Umbilical cord (tissue), 1 donor: ENCODE measurements at regions not wholly inside any gene's neighbourhood (a gene's known extent, or its start where the extent isn't known, plus 50 kb on each side); places are given as distances from the start of the nearest gene placed in this dataset.

Experiments used
- DNase-seq: peaks from one replicate; pipeline ENCODE4 v3.0.0-alpha.2; 2015; ENCODE audit warnings: low spot score

DNA sequence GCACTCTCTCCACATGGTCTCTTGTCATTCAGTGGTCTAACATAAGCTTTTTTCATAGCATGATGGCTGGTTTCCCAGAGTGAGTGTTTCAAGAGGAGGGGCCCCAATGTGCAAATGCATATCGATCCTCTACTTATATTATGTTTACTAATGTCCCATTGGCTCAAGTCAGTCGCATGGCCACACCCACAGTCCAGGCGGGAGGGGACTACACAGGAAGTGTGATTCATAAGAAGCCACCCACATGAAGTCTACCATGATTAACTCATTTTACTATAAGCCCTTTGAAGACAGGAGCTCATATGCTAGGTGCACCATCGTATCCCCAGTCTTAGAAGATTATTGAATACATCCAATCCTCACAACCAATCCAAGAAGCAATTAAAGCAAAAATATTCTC lies 89.5 kb upstream of the ISX start:
- DNase-seq = no peak

- no peak for DNase-seq
Observed at GRCh38 chr22:34976886-34977285, 89.1 kb upstream of the ISX start.

- DNase-seq = no peak
Observed at GRCh38 chr22:34986523-34986922, 79.4 kb upstream of the ISX start.

GRCh38 chr22:34992672-34993071 lies 73.3 kb upstream of the ISX start:
- no peak for DNase-seq

GRCh38 chr22:34993548-34993947 lies 72.4 kb upstream of the ISX start:
- DNase-seq = no peak

GRCh38 chr22:34997633-34998299 lies 68.2 kb upstream of the ISX start:
- peak; percentile 61 for DNase-seq

DNA sequence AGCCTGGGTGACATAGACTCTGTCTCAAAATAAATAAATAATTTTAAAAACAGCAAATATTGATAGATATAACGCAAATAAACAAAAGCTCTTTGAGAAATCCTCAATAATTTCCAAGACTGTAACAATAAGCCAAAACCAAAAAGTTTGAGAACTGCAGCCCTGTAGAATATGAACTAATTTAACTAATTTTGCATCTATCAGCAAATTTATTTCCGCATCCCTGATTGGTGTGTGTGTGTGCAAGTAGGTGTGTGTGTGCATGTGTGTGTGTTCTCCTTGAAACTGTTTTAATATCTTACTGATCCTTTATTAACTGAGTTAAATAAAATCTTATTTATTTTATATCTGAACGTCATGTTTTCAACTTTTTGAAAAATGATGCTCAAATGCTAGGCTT lies 67.0 kb upstream of the ISX start:
- DNase-seq = no peak

DNA sequence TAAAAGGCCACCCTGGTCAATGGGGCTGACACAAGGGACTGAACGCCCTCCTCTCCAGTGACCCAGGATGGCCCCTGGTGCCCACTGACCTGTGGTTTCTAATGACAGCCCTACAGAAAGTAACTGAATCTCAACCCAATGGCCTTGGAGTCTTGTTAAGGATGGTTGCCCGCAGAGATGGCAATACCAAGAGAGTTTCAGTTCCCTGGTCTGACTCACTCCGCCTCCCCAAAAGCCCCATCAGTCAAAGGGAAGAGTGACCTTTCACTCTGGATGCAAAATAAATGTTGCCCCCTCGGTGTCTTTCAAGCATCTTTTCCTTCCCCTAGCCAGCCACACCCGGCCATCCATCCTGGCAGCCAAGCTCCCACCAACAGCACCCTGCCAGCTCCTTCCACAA lies 57.7 kb upstream of the ISX start:
- DNase-seq = no peak

DNA sequence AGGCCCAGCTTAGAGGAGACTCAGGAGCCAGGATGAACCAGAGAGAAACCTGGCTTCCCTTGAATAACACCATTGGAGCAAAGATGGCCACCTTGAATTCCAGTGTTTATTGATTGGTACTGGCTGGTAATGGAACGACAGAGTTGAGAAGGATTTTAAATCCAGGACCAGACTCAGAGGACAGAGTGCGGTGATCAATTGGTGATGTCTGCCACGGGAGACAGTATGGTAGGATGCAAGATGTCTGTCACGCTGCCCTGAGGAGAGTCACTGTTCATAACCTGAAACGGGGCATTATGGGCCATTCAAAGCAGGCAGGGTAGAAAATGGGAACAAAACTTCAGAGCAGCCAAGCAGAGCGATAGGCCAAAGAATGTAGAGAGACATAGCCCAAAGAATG lies 55.4 kb upstream of the ISX start:
- no peak for DNase-seq

DNA sequence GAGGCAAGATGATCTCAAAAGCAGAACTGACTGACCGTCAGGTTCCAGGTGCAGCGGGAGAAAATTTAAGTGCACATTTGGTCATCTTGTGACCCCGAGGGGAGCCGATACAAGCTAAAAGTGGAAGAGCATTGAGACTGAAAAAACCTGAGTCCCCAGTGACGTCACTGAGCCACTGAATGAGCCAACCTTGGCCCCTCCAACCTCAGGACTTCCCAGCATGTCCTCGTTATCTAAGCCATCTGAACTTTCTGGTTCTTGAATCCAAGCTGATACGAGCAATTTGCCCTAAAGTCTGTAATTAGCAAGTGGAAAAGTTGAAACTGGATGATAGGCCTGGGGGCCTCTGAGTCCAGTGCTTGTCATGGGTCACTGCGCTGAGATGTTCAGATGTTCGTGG lies 51.1 kb upstream of the ISX start:
- no peak for DNase-seq
